WTC11 (cell line): ENCODE measurements at regions not wholly inside any gene's neighbourhood (a gene's known extent, or its start where the extent isn't known, plus 50 kb on each side); places are given as distances from the start of the nearest gene placed in this dataset.

ENCODE experiments used
- ATAC-seq: fragments of 200-7000 bp; cut with Tn5 transposase; 2 replicates; pipeline ENCODE4 v1.10.0; 2021; ENCODE audit warnings: mild to moderate bottlenecking, moderate library complexity
- CTCF ChIA-PET: fragments of 300-600 bp; sonication (Branson Sonifier 250); formaldehyde crosslinking; loops from one replicate; lab custom pipeline; 2021; ENCODE audit warnings: antibody characterized with exemption; lab: Charles Lee
- POLR2A ChIA-PET: fragments of 350-600 bp; sonication (Branson Sonifier 250); formaldehyde crosslinking; loops from one replicate; lab custom pipeline; 2021; ENCODE audit warnings: antibody characterized with exemption; lab: Charles Lee
- DNase-seq: peaks from one replicate; pipeline ENCODE4 v3.0.0; 2021; ENCODE audit warnings: low spot score
- H3K27ac Mint-ChIP-seq: 2 replicates; pipeline ENCODE4 v1.8.0; 2021; ENCODE audit warnings: mixed read lengths
- H3K27me3 Mint-ChIP-seq: 2 replicates; pipeline ENCODE4 v1.8.0; 2021; ENCODE audit warnings: low read depth, mild to moderate bottlenecking, moderate library complexity, mixed read lengths
- H3K36me3 Mint-ChIP-seq: 2 replicates; pipeline ENCODE4 v1.8.0; 2021; ENCODE audit warnings: mixed read lengths
- H3K4me1 Mint-ChIP-seq: 2 replicates; pipeline ENCODE4 v1.8.0; 2022; ENCODE audit warnings: mixed read lengths
- H3K4me3 Mint-ChIP-seq: 2 replicates; pipeline ENCODE4 v1.8.0; 2021; ENCODE audit warnings: mild to moderate bottlenecking, moderate library complexity, mixed read lengths
- H3K9me3 Mint-ChIP-seq: 2 replicates; pipeline ENCODE4 v1.8.0; 2021; ENCODE audit warnings: mixed read lengths
- ATF2 ChIP-seq: sonication (generic); formaldehyde crosslinking; IDR thresholded peaks from 2 replicates; pipeline ENCODE4 v1.8.1; 2022; ENCODE audit warnings: low read depth, missing genetic modification reagents, borderline replicate concordance
- CDX4 ChIP-seq: fragments of 250-450 bp; sonication (Bioruptor Pico); IDR thresholded peaks from 2 replicates; pipeline ENCODE4 v1.9.0; 2021; ENCODE audit warnings: moderate library complexity, mild to moderate bottlenecking, inconsistent platforms, borderline replicate concordance
- ELF4 ChIP-seq: sonication (generic); formaldehyde crosslinking; IDR thresholded peaks from 2 replicates; pipeline ENCODE4 v1.8.1; 2022; ENCODE audit warnings: low read depth, mild to moderate bottlenecking, moderate library complexity, missing genetic modification reagents
- FOXK1 ChIP-seq: sonication (generic); formaldehyde crosslinking; IDR thresholded peaks from 2 replicates; pipeline ENCODE4 v1.8.0; 2022; ENCODE audit warnings: mild to moderate bottlenecking, moderate library complexity, missing genetic modification reagents
- FOXP1 ChIP-seq: sonication (generic); formaldehyde crosslinking; IDR thresholded peaks from 2 replicates; pipeline ENCODE4 v1.8.0; 2022; ENCODE audit warnings: missing genetic modification reagents, mild to moderate bottlenecking, moderate library complexity, borderline replicate concordance
- HMGA2 ChIP-seq: fragments of 250-450 bp; sonication (Bioruptor Pico); IDR thresholded peaks from 2 replicates; pipeline ENCODE4 v1.4.0; 2021; ENCODE audit warnings: mild to moderate bottlenecking, moderate library complexity
- HMGXB4 ChIP-seq: sonication (generic); formaldehyde crosslinking; IDR thresholded peaks from 2 replicates; pipeline ENCODE4 v1.8.1; 2023; ENCODE audit warnings: mild to moderate bottlenecking, moderate library complexity, missing genetic modification reagents
- IRF1 ChIP-seq: sonication (generic); formaldehyde crosslinking; IDR thresholded peaks from 2 replicates; pipeline ENCODE4 v1.8.0; 2023; ENCODE audit warnings: missing genetic modification reagents
- MAX ChIP-seq: sonication (generic); formaldehyde crosslinking; IDR thresholded peaks from 2 replicates; pipeline ENCODE4 v1.8.0; 2022; ENCODE audit warnings: mild to moderate bottlenecking, missing genetic modification reagents
- NFATC4 ChIP-seq: fragments of 250-450 bp; sonication (Bioruptor Pico); IDR thresholded peaks from 2 replicates; pipeline ENCODE4 v1.9.0; 2021; ENCODE audit warnings: mild to moderate bottlenecking
- NFYB ChIP-seq: sonication (generic); formaldehyde crosslinking; conservative IDR thresholded peaks from 2 replicates; pipeline ENCODE4 v1.8.0; 2022; ENCODE audit warnings: low read depth, missing genetic modification reagents
- RELA ChIP-seq: sonication (generic); formaldehyde crosslinking; IDR thresholded peaks from 2 replicates; pipeline ENCODE4 v1.8.1; 2022; ENCODE audit warnings: missing genetic modification reagents, mild to moderate bottlenecking, borderline replicate concordance
- SMAD3 ChIP-seq: sonication (generic); formaldehyde crosslinking; IDR thresholded peaks from 2 replicates; pipeline ENCODE4 v1.8.0; 2022; ENCODE audit warnings: missing genetic modification reagents, mild to moderate bottlenecking, borderline replicate concordance
- SOX15 ChIP-seq: fragments of 250-450 bp; sonication (Bioruptor Pico); IDR thresholded peaks from 2 replicates; pipeline ENCODE4 v1.9.0; 2021; ENCODE audit warnings: mild to moderate bottlenecking
- SP1 ChIP-seq: sonication (generic); formaldehyde crosslinking; conservative IDR thresholded peaks from 2 replicates; pipeline ENCODE4 v1.8.1; 2022; ENCODE audit warnings: missing genetic modification reagents
- TP53 ChIP-seq: sonication (generic); formaldehyde crosslinking; IDR thresholded peaks from 2 replicates; pipeline ENCODE4 v1.8.1; 2023; ENCODE audit warnings: mild to moderate bottlenecking, missing genetic modification reagents
- ZBTB21 ChIP-seq: sonication (generic); formaldehyde crosslinking; IDR thresholded peaks from 2 replicates; pipeline ENCODE4 v1.8.1; 2023; ENCODE audit warnings: mild to moderate bottlenecking, missing genetic modification reagents, borderline replicate concordance
- ZNF281 ChIP-seq: sonication (generic); formaldehyde crosslinking; IDR thresholded peaks from 2 replicates; pipeline ENCODE4 v1.8.0; 2023; ENCODE audit warnings: mild to moderate bottlenecking, missing genetic modification reagents
- ZNF396 ChIP-seq: fragments of 250-450 bp; sonication (Bioruptor Pico); IDR thresholded peaks from 2 replicates; pipeline ENCODE4 v1.8.0; 2021; ENCODE audit warnings: mild to moderate bottlenecking, moderate library complexity, borderline replicate concordance

GRCh38 chr4:63049278-63049677, 1360.0 kb downstream of the TECRL start:
- H3K27me3 Mint-ChIP-seq, result no peaks in the 10 kb centered on the region
- POLR2A ChIA-PET, result no interaction called here
- ATAC-seq (no peak), DNase-seq (no peak)
- H3K9me3 Mint-ChIP-seq, result peaks cover 21% of the 10 kb centered on the region
- H3K36me3 Mint-ChIP-seq, result peaks cover 9% of the 10 kb centered on the region
- no peak for TF ChIP-seq CDX4 (CRISPR knock-in tag)
- TF ChIP-seq ZNF281, result no peak
- TF ChIP-seq RELA (CRISPR knock-in tag), result no peak
- TF ChIP-seq IRF1 (CRISPR knock-in tag), result no peak
- no peak for TF ChIP-seq ELF4 (CRISPR knock-in tag)
- no peak for TF ChIP-seq NFYB (CRISPR knock-in tag)
- no peak for TF ChIP-seq FOXK1 (CRISPR knock-in tag)
- TF ChIP-seq SMAD3, result no peak
- no peak for TF ChIP-seq HMGA2
- no peak for TF ChIP-seq TP53 (CRISPR knock-in tag)
- H3K4me1 Mint-ChIP-seq, result peaks cover 10% of the 10 kb centered on the region
- no peak overlapping the region for H3K27ac Mint-ChIP-seq
- no peak overlapping the region for H3K4me3 Mint-ChIP-seq
- CTCF ChIA-PET, result no interaction called here

GRCh38 chr4:63036159-63036866, 1372.9 kb downstream of the TECRL start:
- TF ChIP-seq SP1 (CRISPR knock-in tag), result no peak
- TF ChIP-seq SOX15 (CRISPR knock-in tag), result no peak
- no peak for TF ChIP-seq NFATC4 (CRISPR knock-in tag)
- no peak for TF ChIP-seq ATF2 (CRISPR knock-in tag)
- no peak for TF ChIP-seq FOXP1 (CRISPR knock-in tag)
- TF ChIP-seq ZBTB21 (CRISPR knock-in tag), result no peak
- TF ChIP-seq ZNF396 (CRISPR knock-in tag), result no peak
- CTCF ChIA-PET, result no interaction called here

GRCh38 chr4:63029380-63029779, 1379.9 kb downstream of the TECRL start:
- Mint-ChIP-seq H3K4me1 (no peaks in the 10 kb centered on the region), H3K9me3 (peaks cover 4% of the 10 kb centered on the region; the same call in 1 of the 2 replicates), H3K27ac (no peak overlapping the region), H3K36me3 (no peaks in the 10 kb centered on the region), H3K27me3 (no peaks in the 10 kb centered on the region), H3K4me3 (no peak overlapping the region)
- CTCF ChIA-PET, result no interaction called here
- no peak for ATAC-seq
- no peak for DNase-seq
- POLR2A ChIA-PET, result no interaction called here
- TF ChIP-seq ZNF281 (no peak), CDX4 (CRISPR knock-in tag) (no peak), HMGXB4 (CRISPR knock-in tag) (no peak), MAX (CRISPR knock-in tag) (no peak)

More at GRCh38 chr4:63036159-63036866, 1372.9 kb downstream of the TECRL start:
- Mint-ChIP-seq H3K36me3 (no peaks in the 10 kb centered on the region), H3K4me1 (no peaks in the 10 kb centered on the region), H3K4me3 (no peak overlapping the region), H3K9me3 (peaks cover 3% of the 10 kb centered on the region), H3K27me3 (no peaks in the 10 kb centered on the region), H3K27ac (no peak overlapping the region)
- DNase-seq (no peak), ATAC-seq (no peak)
- POLR2A ChIA-PET, result no interaction called here
